DND-41 (cell line): ENCODE measurements at regions not wholly inside any gene's neighbourhood (a gene's known extent, or its start where the extent isn't known, plus 50 kb on each side); places are given as distances from the start of the nearest gene placed in this dataset.

Experiments
- EZH2 ChIP-seq: IDR thresholded peaks from 3 replicates; pipeline ENCODE4 v1.6.1; 2012; ENCODE audit warnings: borderline replicate concordance, low read depth, mild to moderate bottlenecking, moderate library complexity, low read length, inconsistent platforms; ENCODE audit not compliant: severe bottlenecking
- TF ChIP-seq, protein P1 (sequence below): IDR thresholded peaks from 2 replicates; pipeline ENCODE4 v1.5.1; 2012; ENCODE audit warnings: borderline replicate concordance, low read length, moderate library complexity, mild to moderate bottlenecking; ENCODE audit not compliant: poor library complexity, severe bottlenecking; ENCODE audit errors: extremely low read depth

DNA sequence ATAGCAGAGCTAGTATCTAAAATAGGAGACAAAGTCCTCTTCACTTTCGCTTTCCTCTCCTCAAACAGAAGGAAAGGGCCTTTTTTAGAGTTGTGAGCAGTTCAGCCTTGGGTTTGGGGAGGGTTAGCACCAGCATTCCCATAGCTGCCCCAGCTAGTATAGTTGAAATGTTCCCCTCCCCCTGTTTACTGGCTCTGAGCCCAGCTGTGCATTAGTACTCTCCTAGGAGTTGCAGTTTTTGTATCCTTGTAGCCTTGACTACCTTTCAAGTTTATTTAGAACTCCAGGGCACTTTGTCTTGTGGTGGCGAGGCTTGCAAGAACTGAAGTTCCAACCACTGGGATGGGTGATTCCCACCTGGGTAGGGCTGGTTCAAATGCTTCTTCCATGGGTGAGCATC lies 245.1 kb upstream of the NAALADL2 start:
- TF ChIP-seq, protein P1, sequence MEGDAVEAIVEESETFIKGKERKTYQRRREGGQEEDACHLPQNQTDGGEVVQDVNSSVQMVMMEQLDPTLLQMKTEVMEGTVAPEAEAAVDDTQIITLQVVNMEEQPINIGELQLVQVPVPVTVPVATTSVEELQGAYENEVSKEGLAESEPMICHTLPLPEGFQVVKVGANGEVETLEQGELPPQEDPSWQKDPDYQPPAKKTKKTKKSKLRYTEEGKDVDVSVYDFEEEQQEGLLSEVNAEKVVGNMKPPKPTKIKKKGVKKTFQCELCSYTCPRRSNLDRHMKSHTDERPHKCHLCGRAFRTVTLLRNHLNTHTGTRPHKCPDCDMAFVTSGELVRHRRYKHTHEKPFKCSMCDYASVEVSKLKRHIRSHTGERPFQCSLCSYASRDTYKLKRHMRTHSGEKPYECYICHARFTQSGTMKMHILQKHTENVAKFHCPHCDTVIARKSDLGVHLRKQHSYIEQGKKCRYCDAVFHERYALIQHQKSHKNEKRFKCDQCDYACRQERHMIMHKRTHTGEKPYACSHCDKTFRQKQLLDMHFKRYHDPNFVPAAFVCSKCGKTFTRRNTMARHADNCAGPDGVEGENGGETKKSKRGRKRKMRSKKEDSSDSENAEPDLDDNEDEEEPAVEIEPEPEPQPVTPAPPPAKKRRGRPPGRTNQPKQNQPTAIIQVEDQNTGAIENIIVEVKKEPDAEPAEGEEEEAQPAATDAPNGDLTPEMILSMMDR, result no peak
- TF ChIP-seq EZH2, result no peak
